H1 (cell line): ENCODE measurements at regions not wholly inside any gene's neighbourhood (a gene's known extent, or its start where the extent isn't known, plus 50 kb on each side); places are given as distances from the start of the nearest gene placed in this dataset.

Source experiments
- CTCF ChIA-PET: fragments of 300-600 bp; sonication (Branson Sonifier 250); formaldehyde crosslinking; loops from one replicate; lab custom pipeline; 2021; ENCODE audit not compliant: partially characterized antibody; lab: Charles Lee
- POLR2A ChIA-PET: fragments of 300-600 bp; sonication (Branson Sonifier 250); formaldehyde crosslinking; loops from one replicate; lab custom pipeline; 2021; ENCODE audit warnings: inconsistent platforms; ENCODE audit not compliant: partially characterized antibody; lab: Charles Lee
- DNase-seq, 2 experiments: peaks; one replicate each; pipeline versions ENCODE4 v3.0.0 to v3.0.0-alpha.2; 2010 to 2022; ENCODE audit warnings: low spot score in 2 of 2, low read depth in 1 of 2, mixed read lengths in 1 of 2
- FAIRE-seq: peaks from 2 replicates; lab custom pipeline; 2011; peaks lifted over from hg19 to GRCh38; lab: Jason Lieb, UNC
- H2AFZ ChIP-seq: 2 replicates; pipeline ENCODE4 v1.8.1; 2012; ENCODE audit warnings: low read length, inconsistent platforms
- H2AK5ac ChIP-seq: 2 replicates; pipeline ENCODE4 v1.6.1; 2013; ENCODE audit warnings: low read depth, low read length
- H2BK120ac ChIP-seq: replicated peaks from 2 replicates; pipeline ENCODE3; 2013; ENCODE audit warnings: low read depth, low read length, inconsistent platforms
- H2BK12ac ChIP-seq: 2 replicates; pipeline ENCODE4 v1.6.1; 2013; ENCODE audit warnings: low read depth, low read length
- H2BK15ac ChIP-seq: 2 replicates; pipeline ENCODE4 v1.6.1; 2013; ENCODE audit warnings: low read length
- H2BK20ac ChIP-seq: 2 replicates; pipeline ENCODE4 v1.6.1; 2013; ENCODE audit warnings: low read length
- H2BK5ac ChIP-seq: 2 replicates; pipeline ENCODE4 v1.6.1; 2013; ENCODE audit warnings: low read depth, low read length
- H3K14ac ChIP-seq: 2 replicates; pipeline ENCODE4 v1.6.1; 2013; ENCODE audit warnings: inconsistent platforms; ENCODE audit not compliant: insufficient read length
- H3K18ac ChIP-seq: 2 replicates; pipeline ENCODE4 v1.6.1; 2013; ENCODE audit warnings: low read length; ENCODE audit errors: extremely low read depth
- H3K23ac ChIP-seq: 2 replicates; pipeline ENCODE4 v1.6.1; 2013; ENCODE audit warnings: inconsistent platforms; ENCODE audit not compliant: insufficient read length
- H3K23me2 ChIP-seq: 2 replicates; pipeline ENCODE4 v1.6.1; 2013; ENCODE audit warnings: low read depth, low read length
- H3K27ac ChIP-seq: 2 replicates; pipeline ENCODE4 v1.6.1; 2011; ENCODE audit warnings: low read depth, low read length, inconsistent platforms
- H3K27me3 ChIP-seq, 4 experiments: replicated peaks in 1 of 4; 1 replicate in 1 of 4; 2 replicates in 3 of 4; pipeline versions ENCODE4 v1.6.1 to v1.8.1; 2011 to 2013; ENCODE audit warnings: low read length in 3 of 4, mild to moderate bottlenecking in 3 of 4, inconsistent platforms in 2 of 4, mixed read lengths in 2 of 4, moderate library complexity in 1 of 4; ENCODE audit not compliant: control insufficient read depth in 3 of 4, insufficient read depth in 3 of 4; ENCODE audit errors: extremely low read depth in 1 of 4
- H3K36me3 ChIP-seq, 4 experiments: 2 replicates each; pipeline versions ENCODE4 v1.6.1 to v1.8.1; 2011 to 2013; ENCODE audit warnings: mild to moderate bottlenecking in 4 of 4, low read length in 3 of 4, moderate library complexity in 2 of 4, control low read depth in 1 of 4, inconsistent platforms in 1 of 4; ENCODE audit not compliant: insufficient read depth in 4 of 4, control insufficient read depth in 2 of 4
- H3K4ac ChIP-seq: replicated peaks from 2 replicates; pipeline ENCODE3; 2013; ENCODE audit warnings: low read length, low read depth, mixed read lengths, inconsistent platforms; ENCODE audit not compliant: insufficient read length
- H3K4me1 ChIP-seq, 4 experiments: replicated peaks in 1 of 4; 1 replicate in 1 of 4; 2 replicates in 3 of 4; pipeline versions ENCODE4 v1.6.1 to v1.8.1; 2011 to 2013; ENCODE audit warnings: low read length in 3 of 4, inconsistent platforms in 2 of 4, mixed read lengths in 1 of 4; ENCODE audit not compliant: insufficient read depth in 4 of 4, control insufficient read depth in 3 of 4
- H3K4me2 ChIP-seq, 2 experiments: 2 replicates each; pipeline versions ENCODE4 v1.6.1 to v1.8.1; 2011 to 2013; ENCODE audit warnings: low read depth in 2 of 2, low read length in 2 of 2, control low read depth in 1 of 2, inconsistent platforms in 1 of 2, mild to moderate bottlenecking in 1 of 2; ENCODE audit not compliant: insufficient read depth in 1 of 2
- H3K4me3 ChIP-seq, 4 experiments: fragments of 200-600, 300-600 bp in 1 of 4; sonication (generic), shearing (Covaris generic), sonication (Bioruptor Twin) in 1 of 4; 2 replicates each; pipeline versions ENCODE4 v1.5.1 to v1.8.1; 2011 to 2016; ENCODE audit warnings: low read length in 4 of 4, low read depth in 3 of 4, control low read depth in 2 of 4, inconsistent platforms in 2 of 4, mild to moderate bottlenecking in 2 of 4, mixed read lengths in 1 of 4, moderate library complexity in 1 of 4; ENCODE audit not compliant: insufficient read depth in 2 of 4; ENCODE audit errors: extremely low read depth in 1 of 4
- H3K56ac ChIP-seq: replicated peaks from 2 replicates; pipeline ENCODE3; 2013; ENCODE audit warnings: low read depth, mild to moderate bottlenecking, mixed read lengths, low read length, inconsistent platforms; ENCODE audit not compliant: insufficient read length
- H3K79me1 ChIP-seq: 2 replicates; pipeline ENCODE4 v1.6.1; 2013; ENCODE audit warnings: low read depth, low read length, control low read depth
- H3K79me2 ChIP-seq, 2 experiments: 2 replicates each; pipeline versions ENCODE4 v1.6.1 to v1.8.1; 2012 to 2013; ENCODE audit warnings: low read length in 2 of 2, mild to moderate bottlenecking in 2 of 2, inconsistent platforms in 1 of 2; ENCODE audit not compliant: insufficient read depth in 2 of 2, control insufficient read depth in 1 of 2
- H3K9ac ChIP-seq, 4 experiments: replicated peaks in 1 of 4; 1 replicate in 1 of 4; 2 replicates in 3 of 4; pipeline versions ENCODE4 v1.6.1 to v1.8.1; 2011 to 2013; ENCODE audit warnings: low read depth in 3 of 4, low read length in 3 of 4, control low read depth in 2 of 4, mild to moderate bottlenecking in 2 of 4, moderate library complexity in 2 of 4, inconsistent platforms in 1 of 4; ENCODE audit errors: extremely low read depth in 1 of 4
- H3K9me3 ChIP-seq, 2 experiments: 2 replicates each; pipeline versions ENCODE4 v1.6.1 to v1.8.1; 2012 to 2013; ENCODE audit warnings: mild to moderate bottlenecking in 2 of 2, moderate library complexity in 2 of 2, control low read depth in 1 of 2, inconsistent platforms in 1 of 2, low read depth in 1 of 2, low read length in 1 of 2, mixed read lengths in 1 of 2; ENCODE audit not compliant: insufficient read depth in 2 of 2
- H4K20me1 ChIP-seq, 2 experiments: replicated peaks in 1 of 2; 2 replicates each; pipeline versions ENCODE3 to v1.8.1; 2011 to 2013; ENCODE audit warnings: inconsistent platforms in 2 of 2, low read length in 2 of 2, mild to moderate bottlenecking in 1 of 2; ENCODE audit not compliant: insufficient read depth in 2 of 2, control insufficient read depth in 1 of 2
- H4K5ac ChIP-seq: 2 replicates; pipeline ENCODE4 v1.6.1; 2013; ENCODE audit warnings: low read length, low read depth, mixed read lengths, inconsistent platforms; ENCODE audit not compliant: insufficient read length
- H4K8ac ChIP-seq: 2 replicates; pipeline ENCODE4 v1.8.0; 2013; ENCODE audit warnings: mild to moderate bottlenecking, moderate library complexity, low read length, inconsistent platforms; ENCODE audit not compliant: insufficient read depth; ENCODE audit errors: extremely low read depth
- H4K91ac ChIP-seq: replicated peaks from 2 replicates; pipeline ENCODE3; 2013; ENCODE audit warnings: low read length, mixed read lengths, inconsistent platforms; ENCODE audit not compliant: insufficient read length
- ATF2 ChIP-seq: IDR thresholded peaks from 2 replicates; pipeline ENCODE4 v1.6.1; 2012; ENCODE audit warnings: low read length, inconsistent platforms
- BCL11A ChIP-seq, 2 experiments: IDR thresholded peaks; one replicate each; pipeline ENCODE4 v1.6.1; 2011; ENCODE audit warnings: low read depth in 2 of 2, low read length in 2 of 2, mild to moderate bottlenecking in 2 of 2
- BRCA1 ChIP-seq: IDR thresholded peaks from 2 replicates; pipeline ENCODE4 v1.6.1; 2012; ENCODE audit warnings: low read depth, low read length, improper control_type of control experiment
- CBX8 ChIP-seq: fragments of 300-800, 300-1000 bp; sonication (generic); IDR thresholded peaks from 2 replicates; pipeline ENCODE4 v1.7.1; 2016; ENCODE audit warnings: low read depth, low read length, borderline replicate concordance
- CEBPB ChIP-seq: IDR thresholded peaks from 2 replicates; pipeline ENCODE4 v1.6.1; 2012; ENCODE audit warnings: low read depth, low read length
- CREB1 ChIP-seq: IDR thresholded peaks from 2 replicates; pipeline ENCODE4 v1.6.1; 2012; ENCODE audit warnings: inconsistent platforms
- POLR2AphosphoS5 ChIP-seq: IDR thresholded peaks from 2 replicates; pipeline ENCODE4 v1.6.1; 2011; ENCODE audit warnings: low read depth, low read length
- SP1 ChIP-seq: IDR thresholded peaks from 2 replicates; pipeline ENCODE4 v1.6.1; 2011; ENCODE audit warnings: low read depth, low read length
- SRF ChIP-seq: IDR thresholded peaks from 2 replicates; pipeline ENCODE4 v1.6.1; 2011; ENCODE audit warnings: mild to moderate bottlenecking, low read depth, low read length, moderate library complexity
- TAF7 ChIP-seq: optimal IDR thresholded peaks from 2 replicates; pipeline ENCODE3; 2011; ENCODE audit warnings: low read depth, mild to moderate bottlenecking, inconsistent platforms, low read length, moderate library complexity, borderline replicate concordance
- YY1 ChIP-seq: IDR thresholded peaks from 2 replicates; pipeline ENCODE4 v1.6.1; 2011; ENCODE audit warnings: low read depth, mild to moderate bottlenecking, low read length

GRCh38 chr18:73043611-73044010 is 175.8 kb upstream of the NETO1 start:
- FAIRE-seq (no peak), DNase-seq (no peak)
- Histone ChIP-seq H2AK5ac (no peak overlapping the region), H2BK5ac (no peak overlapping the region), H2BK120ac (no peak overlapping the region), H2BK15ac (no peak overlapping the region), H3K9me3 (no peaks in the 10 kb centered on the region), H4K91ac (no peak overlapping the region), H2BK12ac (no peak overlapping the region), H3K18ac (no peak overlapping the region), H4K8ac (no peak overlapping the region), H4K5ac (no peak overlapping the region), H3K4me3 (no peak overlapping the region), H3K4me2 (no peak overlapping the region), H3K4me1 (no peaks in the 10 kb centered on the region; a peak in 3 of 7 replicates), H2AFZ (no peak overlapping the region), H3K79me1 (no peaks in the 10 kb centered on the region), H3K27ac (no peak overlapping the region), H3K23me2 (no peaks in the 10 kb centered on the region), H2BK20ac (no peak overlapping the region), H3K23ac (no peak overlapping the region), H3K9ac (no peak overlapping the region), H4K20me1 (no peaks in the 10 kb centered on the region), H3K79me2 (no peaks in the 10 kb centered on the region), H3K56ac (no peak overlapping the region), H3K4ac (no peak overlapping the region), H3K27me3 (no peaks in the 10 kb centered on the region), H3K36me3 (no peaks in the 10 kb centered on the region), H3K14ac (no peak overlapping the region)
- ChIA-PET CTCF (no interaction called here), POLR2A (no interaction called here)
- TF ChIP-seq TAF7: no peak
- TF ChIP-seq YY1: no peak
- TF ChIP-seq BRCA1: no peak
- TF ChIP-seq SP1: no peak
- TF ChIP-seq CEBPB: no peak
- TF ChIP-seq POLR2AphosphoS5: no peak
- no peak for TF ChIP-seq ATF2
- no peak for TF ChIP-seq SRF
- TF ChIP-seq CBX8: no peak
- TF ChIP-seq BCL11A (IDR thresholded peaks at IDR 0.05; ENCODE audit: low read depth in 2 of 2, low read length in 2 of 2): no peak
- TF ChIP-seq CREB1: no peak
